Psoas muscle (tissue), 7 donors: ENCODE measurements at regions not wholly inside any gene's neighbourhood (a gene's known extent, or its start where the extent isn't known, plus 50 kb on each side); places are given as distances from the start of the nearest gene placed in this dataset.

Source experiments
- ATAC-seq, 4 donors: fragments of 200-7000 bp; cut with Tn5 transposase; one replicate each; pipeline ENCODE4 v1.9.1; 2020; ENCODE audit warnings: moderate library complexity in 3 of 4, mild to moderate bottlenecking in 2 of 4
- DNase-seq, 2 donors: peaks; one replicate each; pipeline ENCODE4 v3.0.0-alpha.2; 2020
- H3K27ac ChIP-seq: fragments of 200-600 bp; one replicate; pipeline ENCODE4 v1.8.0; 2022
- H3K27me3 ChIP-seq, 3 donors: fragments of 200-600 bp in 1 of 3; one replicate each; pipeline versions ENCODE4 v1.6.1 to v1.8.0; 2013 to 2022; ENCODE audit warnings: low read length in 2 of 3, mild to moderate bottlenecking in 2 of 3, moderate library complexity in 1 of 3; ENCODE audit not compliant: insufficient read depth in 3 of 3
- H3K36me3 ChIP-seq, 2 donors: fragments of 200-600 bp in 1 of 2; one replicate each; pipeline versions ENCODE4 v1.6.1 to v1.8.0; 2013 to 2022; ENCODE audit warnings: low read depth in 1 of 2, mild to moderate bottlenecking in 1 of 2, moderate library complexity in 1 of 2; ENCODE audit not compliant: insufficient read depth in 1 of 2
- H3K4me1 ChIP-seq: fragments of 200-600 bp; one replicate; pipeline ENCODE4 v1.8.0; 2022
- H3K4me3 ChIP-seq: fragments of 200-600 bp; one replicate; pipeline ENCODE4 v1.8.0; 2022; ENCODE audit warnings: mild to moderate bottlenecking
- H3K9me3 ChIP-seq: fragments of 200-600 bp; one replicate; pipeline ENCODE4 v1.8.0; 2022
- WGBS, 3 donors: extraction: QIAGEN DNeasy Blood & Tissue Kit; methylation state at CpG; one replicate each; pipeline versions ENCODE4 v1.1.6 to v1.1.7; 2013; 5-methylcytosine and 5-hydroxymethylcytosine counted together
- intact Hi-C, 2 donors: fragments of 100-400 bp; cut with DNase I; formaldehyde crosslinking; loops; one replicate each; pipeline versions ENCODE4 v1.11.0 to v1.14.2; 2022
- TF ChIP-seq, protein P1 (sequence below): fragments of 200-600 bp; IDR thresholded peaks from one replicate; pipeline ENCODE4 v1.8.0; 2022; ENCODE audit warnings: antibody characterized with exemption
- donor health status: healthy with polysubstance abuse.
- donor health status: DM: no; HTN: no; CAD: no; lungs with moderate emphysema.
- donor health status: Bipolar disorder and iron deficiency.
- donor health status: healthy.
- donor health status: DM: yes; HTN: yes; CAD: no.
- donor health status: DM: no; HTN: no; CAD: no.
- donor health status: DM: yes; HTN: yes; CAD: no.

DNA sequence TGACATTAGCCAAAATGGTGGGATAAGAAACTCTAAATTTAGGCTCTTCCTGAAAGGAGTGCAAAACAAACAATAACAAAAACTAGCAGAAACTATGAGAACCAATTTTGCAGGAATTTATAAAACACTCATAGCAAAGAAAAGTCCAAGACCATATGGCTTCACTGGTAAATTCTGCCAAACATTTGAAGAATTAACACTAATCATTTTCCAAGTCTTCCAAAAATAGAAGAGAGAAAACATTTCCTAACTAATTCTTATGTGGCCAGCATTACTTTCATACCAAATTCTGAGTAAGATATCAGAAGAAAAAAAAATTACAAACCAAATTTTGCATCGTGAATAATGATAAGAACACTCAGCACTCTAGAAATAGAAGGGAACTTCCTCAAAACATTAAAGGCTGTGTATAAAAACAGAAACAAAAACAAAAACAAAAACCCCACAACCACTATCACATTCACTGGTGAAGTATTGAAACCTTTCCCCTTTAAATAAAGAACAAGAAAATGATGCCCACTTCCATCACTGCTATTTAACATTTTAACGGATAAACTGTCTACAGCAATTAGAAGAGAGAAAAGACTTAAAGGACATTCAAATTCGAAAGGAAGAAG is 524.3 kb upstream of the GALNTL6 start:
- ATAC-seq (no peak), DNase-seq (no peak)
- H3K4me1 ChIP-seq = no peaks in the 10 kb centered on the region
- intact Hi-C loops = no loop called here
- no peak overlapping the region for H3K4me3 ChIP-seq
- H3K36me3 ChIP-seq = no peaks in the 10 kb centered on the region
- WGBS, 3 donors = 57 to 80% (median 71%) methylated on average over 3 of the region's 3 CpGs
- no peaks in the 10 kb centered on the region for H3K9me3 ChIP-seq
- H3K27me3 ChIP-seq = no peaks in the 10 kb centered on the region
- H3K27ac ChIP-seq = no peak overlapping the region
- TF ChIP-seq, protein P1, sequence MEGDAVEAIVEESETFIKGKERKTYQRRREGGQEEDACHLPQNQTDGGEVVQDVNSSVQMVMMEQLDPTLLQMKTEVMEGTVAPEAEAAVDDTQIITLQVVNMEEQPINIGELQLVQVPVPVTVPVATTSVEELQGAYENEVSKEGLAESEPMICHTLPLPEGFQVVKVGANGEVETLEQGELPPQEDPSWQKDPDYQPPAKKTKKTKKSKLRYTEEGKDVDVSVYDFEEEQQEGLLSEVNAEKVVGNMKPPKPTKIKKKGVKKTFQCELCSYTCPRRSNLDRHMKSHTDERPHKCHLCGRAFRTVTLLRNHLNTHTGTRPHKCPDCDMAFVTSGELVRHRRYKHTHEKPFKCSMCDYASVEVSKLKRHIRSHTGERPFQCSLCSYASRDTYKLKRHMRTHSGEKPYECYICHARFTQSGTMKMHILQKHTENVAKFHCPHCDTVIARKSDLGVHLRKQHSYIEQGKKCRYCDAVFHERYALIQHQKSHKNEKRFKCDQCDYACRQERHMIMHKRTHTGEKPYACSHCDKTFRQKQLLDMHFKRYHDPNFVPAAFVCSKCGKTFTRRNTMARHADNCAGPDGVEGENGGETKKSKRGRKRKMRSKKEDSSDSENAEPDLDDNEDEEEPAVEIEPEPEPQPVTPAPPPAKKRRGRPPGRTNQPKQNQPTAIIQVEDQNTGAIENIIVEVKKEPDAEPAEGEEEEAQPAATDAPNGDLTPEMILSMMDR = no peak

GRCh38 chr4:171281359-171281758 is 531.8 kb upstream of the GALNTL6 start:
- Histone ChIP-seq H3K27me3 (no peaks in the 10 kb centered on the region), H3K9me3 (no peaks in the 10 kb centered on the region), H3K36me3 (no peaks in the 10 kb centered on the region), H3K4me3 (no peak overlapping the region), H3K4me1 (no peaks in the 10 kb centered on the region), H3K27ac (no peak overlapping the region)
- intact Hi-C loops = no loop called here
- WGBS, 3 donors = 50 to 57% (median 56%) methylated on average over 4 of the region's 4 CpGs
- TF ChIP-seq, protein P1 = no peak
- ATAC-seq = no peak
- no peak for DNase-seq

DNA sequence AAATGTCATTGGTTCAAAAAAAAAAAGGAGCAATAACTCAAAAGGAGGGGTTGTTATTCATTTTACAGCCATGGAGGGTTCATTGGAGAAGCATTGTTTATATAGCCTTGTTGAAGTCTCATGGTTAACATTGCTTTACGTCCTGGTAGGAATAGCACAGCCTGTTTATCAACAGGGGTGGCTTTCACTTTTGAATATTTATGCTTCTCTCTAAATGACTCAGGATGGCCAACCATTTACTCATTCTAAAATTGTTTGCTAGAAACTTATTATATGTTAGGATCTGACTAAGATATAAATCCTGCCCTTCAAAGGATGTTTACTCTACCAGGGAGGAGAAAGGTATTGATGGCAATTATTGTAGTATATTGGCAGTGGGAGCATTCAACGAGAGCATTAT is 534.1 kb upstream of the GALNTL6 start:
- TF ChIP-seq, protein P1 = no peak
- no peaks in the 10 kb centered on the region for H3K36me3 ChIP-seq
- no peak overlapping the region for H3K4me3 ChIP-seq
- H3K27ac ChIP-seq = no peak overlapping the region
- WGBS, 3 donors = 44 to 58% (median 46%) methylated on average over 2 of the region's 2 CpGs
- H3K27me3 ChIP-seq = no peaks in the 10 kb centered on the region
- no peaks in the 10 kb centered on the region for H3K4me1 ChIP-seq
- ATAC-seq (no peak), DNase-seq (no peak)
- no peaks in the 10 kb centered on the region for H3K9me3 ChIP-seq
- intact Hi-C loops = no loop called here

DNA sequence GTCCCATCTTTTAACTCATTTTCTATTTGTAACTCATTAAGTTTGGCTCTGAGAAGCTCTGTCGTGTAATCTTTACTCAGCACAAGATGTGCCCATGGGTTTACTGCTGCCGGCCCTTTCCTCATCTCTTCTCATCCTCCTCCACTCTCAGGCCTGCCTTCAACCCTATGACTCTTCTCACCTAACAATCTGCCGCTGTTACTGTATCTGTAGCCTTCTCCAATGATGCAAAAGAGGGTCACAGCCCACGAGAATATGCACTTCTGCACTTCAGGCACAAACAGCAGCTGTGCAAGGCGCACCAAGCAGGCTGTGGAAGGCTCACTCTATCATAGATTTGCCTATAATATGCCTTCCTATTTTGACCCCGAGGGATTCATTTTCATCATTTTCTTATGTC is 546.5 kb upstream of the GALNTL6 start:
- Histone ChIP-seq H3K4me1 (no peaks in the 10 kb centered on the region), H3K27me3 (no peaks in the 10 kb centered on the region), H3K9me3 (no peaks in the 10 kb centered on the region), H3K36me3 (no peaks in the 10 kb centered on the region), H3K4me3 (no peak overlapping the region), H3K27ac (no peak overlapping the region)
- no peak for ATAC-seq
- 60 to 62% (median 61%) methylated on average over 6 of the region's 6 CpGs for WGBS, 3 donors
- intact Hi-C loops = no loop called here
- DNase-seq = no peak
- TF ChIP-seq, protein P1 = no peak

GRCh38 chr4:171265190-171265818 is 547.9 kb upstream of the GALNTL6 start:
- Histone ChIP-seq H3K4me1 (no peaks in the 10 kb centered on the region), H3K9me3 (peaks cover 2% of the 10 kb centered on the region), H3K36me3 (no peaks in the 10 kb centered on the region), H3K4me3 (no peak overlapping the region), H3K27me3 (no peaks in the 10 kb centered on the region), H3K27ac (no peak overlapping the region)
- intact Hi-C loops = no loop called here
- TF ChIP-seq, protein P1 = no peak
- no peak for DNase-seq
- no peak for ATAC-seq
- 57 to 69% (median 58%) methylated on average over 1 of the region's 1 CpG for WGBS, 3 donors
